SU-DHL-6 (cell line): ENCODE measurements at regions not wholly inside any gene's neighbourhood (a gene's known extent, or its start where the extent isn't known, plus 50 kb on each side); places are given as distances from the start of the nearest gene placed in this dataset.

ENCODE experiments used
- EZH2phosphoT487 ChIP-seq: fragments of 200-600 bp; sonication (generic), shearing (Covaris generic); conservative IDR thresholded peaks from 2 replicates; pipeline ENCODE4 v1.6.1; 2018; ENCODE audit warnings: mild to moderate bottlenecking, antibody characterized with exemption, low read length, moderate library complexity, mixed read lengths
- TF ChIP-seq, protein P1 (sequence below): fragments of 200-600 bp; sonication (generic); IDR thresholded peaks from one replicate; pipeline ENCODE4 v1.5.1; 2017; ENCODE audit warnings: antibody characterized with exemption, mild to moderate bottlenecking, low read length, moderate library complexity; ENCODE audit not compliant: insufficient read depth, poor library complexity, severe bottlenecking

DNA sequence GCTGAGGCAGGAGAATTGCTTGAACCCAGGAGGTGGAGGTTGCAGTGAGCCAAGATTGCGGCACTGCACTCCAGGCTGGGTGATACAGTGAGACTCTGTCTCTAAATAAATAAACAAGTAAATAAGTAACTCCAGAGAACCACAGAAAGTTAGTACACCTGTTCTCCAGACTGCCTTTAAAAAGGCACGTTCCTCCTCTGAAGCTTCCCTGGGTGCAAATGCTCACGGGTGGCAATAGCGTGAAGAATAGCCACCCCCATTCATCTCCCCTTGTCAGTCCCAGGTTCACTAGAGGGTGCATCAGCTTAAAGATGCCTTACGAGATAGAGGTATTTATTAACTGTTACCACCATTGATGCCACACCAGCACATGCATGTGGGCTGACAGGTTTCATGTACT lies 64.3 kb upstream of the RTN4 start:
- TF ChIP-seq, protein P1, sequence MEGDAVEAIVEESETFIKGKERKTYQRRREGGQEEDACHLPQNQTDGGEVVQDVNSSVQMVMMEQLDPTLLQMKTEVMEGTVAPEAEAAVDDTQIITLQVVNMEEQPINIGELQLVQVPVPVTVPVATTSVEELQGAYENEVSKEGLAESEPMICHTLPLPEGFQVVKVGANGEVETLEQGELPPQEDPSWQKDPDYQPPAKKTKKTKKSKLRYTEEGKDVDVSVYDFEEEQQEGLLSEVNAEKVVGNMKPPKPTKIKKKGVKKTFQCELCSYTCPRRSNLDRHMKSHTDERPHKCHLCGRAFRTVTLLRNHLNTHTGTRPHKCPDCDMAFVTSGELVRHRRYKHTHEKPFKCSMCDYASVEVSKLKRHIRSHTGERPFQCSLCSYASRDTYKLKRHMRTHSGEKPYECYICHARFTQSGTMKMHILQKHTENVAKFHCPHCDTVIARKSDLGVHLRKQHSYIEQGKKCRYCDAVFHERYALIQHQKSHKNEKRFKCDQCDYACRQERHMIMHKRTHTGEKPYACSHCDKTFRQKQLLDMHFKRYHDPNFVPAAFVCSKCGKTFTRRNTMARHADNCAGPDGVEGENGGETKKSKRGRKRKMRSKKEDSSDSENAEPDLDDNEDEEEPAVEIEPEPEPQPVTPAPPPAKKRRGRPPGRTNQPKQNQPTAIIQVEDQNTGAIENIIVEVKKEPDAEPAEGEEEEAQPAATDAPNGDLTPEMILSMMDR, result no peak
- TF ChIP-seq EZH2phosphoT487, result no peak
